Breast epithelium (tissue), 3 donors: ENCODE measurements at regions not wholly inside any gene's neighbourhood (a gene's known extent, or its start where the extent isn't known, plus 50 kb on each side); places are given as distances from the start of the nearest gene placed in this dataset.
"Not testable (repeated sequence)": the region's sequence is repeated elsewhere in the genome, so short reads cannot be mapped to it uniquely, and the experiment has no call there.

Experiments
- CTCF ChIP-seq, 3 donors: fragments of 450-650 bp; IDR thresholded peaks; one replicate each; pipeline ENCODE4 v1.5.1; 2016 to 2017; ENCODE audit warnings: antibody characterized with exemption in 3 of 3, mild to moderate bottlenecking in 3 of 3, moderate library complexity in 3 of 3
- POLR2AphosphoS5 ChIP-seq, 3 donors: sonication (generic); formaldehyde crosslinking; IDR thresholded peaks; one replicate each; pipeline ENCODE4 v1.6.1; 2017; ENCODE audit warnings: antibody characterized with exemption in 3 of 3

GRCh38 chr21:7828260-7828659, 2693.1 kb upstream of the TPTE start:
- TF ChIP-seq POLR2AphosphoS5, CTCF (IDR thresholded peaks at IDR 0.05): not testable (repeated sequence)
